ENCODE measurements at regions not wholly inside any gene's neighbourhood (a gene's known extent, or its start where the extent isn't known, plus 50 kb on each side); places are given as distances from the start of the nearest gene placed in this dataset.

DNA sequence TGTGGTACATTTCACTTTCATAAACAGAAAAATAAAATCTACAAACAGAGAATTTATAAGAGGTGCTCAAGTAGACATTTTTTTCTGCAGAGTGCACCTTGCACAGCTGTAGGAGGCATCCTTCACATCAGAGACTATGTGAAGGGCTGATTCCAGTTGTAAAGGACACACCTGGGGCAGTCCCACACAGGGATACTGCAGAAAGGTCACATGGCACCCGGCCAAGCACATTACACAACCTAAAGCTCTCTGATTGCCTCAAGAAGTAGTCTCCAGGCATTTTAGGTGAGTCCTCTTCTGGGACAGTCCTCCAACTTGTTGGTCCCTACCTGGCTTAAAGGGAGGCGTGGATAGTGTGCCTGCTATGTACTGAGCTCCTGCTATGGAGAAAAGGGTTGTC, 502.9 kb upstream of the NOX3 start:
- no peak for DNase-seq (ENCODE audit: low spot score in 2 of 2)
- H3K27me3 ChIP-seq: no peaks in the 10 kb centered on the region
- intact Hi-C loops (cut with DNase I): no loop called here
- H3K9me3 ChIP-seq: no peaks in the 10 kb centered on the region
- H3K36me3 ChIP-seq: no peaks in the 10 kb centered on the region
- H3K27ac ChIP-seq: no peak overlapping the region
- H3K4me1 ChIP-seq: no peaks in the 10 kb centered on the region
- H3K4me3 ChIP-seq: no peak overlapping the region
- TF ChIP-seq, protein P1, sequence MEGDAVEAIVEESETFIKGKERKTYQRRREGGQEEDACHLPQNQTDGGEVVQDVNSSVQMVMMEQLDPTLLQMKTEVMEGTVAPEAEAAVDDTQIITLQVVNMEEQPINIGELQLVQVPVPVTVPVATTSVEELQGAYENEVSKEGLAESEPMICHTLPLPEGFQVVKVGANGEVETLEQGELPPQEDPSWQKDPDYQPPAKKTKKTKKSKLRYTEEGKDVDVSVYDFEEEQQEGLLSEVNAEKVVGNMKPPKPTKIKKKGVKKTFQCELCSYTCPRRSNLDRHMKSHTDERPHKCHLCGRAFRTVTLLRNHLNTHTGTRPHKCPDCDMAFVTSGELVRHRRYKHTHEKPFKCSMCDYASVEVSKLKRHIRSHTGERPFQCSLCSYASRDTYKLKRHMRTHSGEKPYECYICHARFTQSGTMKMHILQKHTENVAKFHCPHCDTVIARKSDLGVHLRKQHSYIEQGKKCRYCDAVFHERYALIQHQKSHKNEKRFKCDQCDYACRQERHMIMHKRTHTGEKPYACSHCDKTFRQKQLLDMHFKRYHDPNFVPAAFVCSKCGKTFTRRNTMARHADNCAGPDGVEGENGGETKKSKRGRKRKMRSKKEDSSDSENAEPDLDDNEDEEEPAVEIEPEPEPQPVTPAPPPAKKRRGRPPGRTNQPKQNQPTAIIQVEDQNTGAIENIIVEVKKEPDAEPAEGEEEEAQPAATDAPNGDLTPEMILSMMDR (IDR thresholded peaks at IDR 0.05): no peak

GRCh38 chr6:155955038-155955437, 499.4 kb upstream of the NOX3 start:
- intact Hi-C loops (cut with DNase I): no loop called here
- TF ChIP-seq, protein P1 (IDR thresholded peaks at IDR 0.05): no peak

GRCh38 chr6:155954149-155954548, 498.5 kb upstream of the NOX3 start:
- H3K4me1 ChIP-seq: no peaks in the 10 kb centered on the region
- intact Hi-C loops (cut with DNase I): no loop called here
- H3K9me3 ChIP-seq: no peaks in the 10 kb centered on the region
- no peak overlapping the region for H3K4me3 ChIP-seq
- no peak for DNase-seq (ENCODE audit: low spot score in 2 of 2)
- TF ChIP-seq, protein P1 (IDR thresholded peaks at IDR 0.05): no peak
- no peak overlapping the region for H3K27ac ChIP-seq
- H3K36me3 ChIP-seq: no peaks in the 10 kb centered on the region
- H3K27me3 ChIP-seq: no peaks in the 10 kb centered on the region

More at GRCh38 chr6:155955038-155955437, 499.4 kb upstream of the NOX3 start:
- Histone ChIP-seq H3K4me1 (no peaks in the 10 kb centered on the region), H3K9me3 (no peaks in the 10 kb centered on the region), H3K27ac (no peak overlapping the region), H3K36me3 (no peaks in the 10 kb centered on the region), H3K27me3 (no peaks in the 10 kb centered on the region), H3K4me3 (no peak overlapping the region)
- DNase-seq (ENCODE audit: low spot score in 2 of 2): no peak

DNA sequence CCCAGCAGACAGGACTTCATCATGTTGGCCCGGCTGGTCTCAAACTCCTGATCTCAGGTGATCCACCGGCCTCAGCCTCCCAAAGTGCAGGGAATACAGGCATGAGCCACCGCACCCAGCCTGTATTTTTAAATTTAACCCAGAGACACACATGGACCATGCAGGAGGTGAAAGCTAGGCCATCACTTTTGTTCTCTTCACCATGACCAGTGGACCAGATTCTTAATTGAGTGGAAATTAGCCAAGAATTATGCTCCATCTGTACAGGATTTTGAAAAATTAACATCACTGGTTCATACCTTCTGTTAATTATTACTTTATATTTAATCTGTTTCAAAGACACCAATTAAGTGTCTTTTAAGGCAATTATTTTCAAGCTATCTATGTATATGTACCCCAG, 493.6 kb upstream of the NOX3 start:
- TF ChIP-seq, protein P1 (IDR thresholded peaks at IDR 0.05): no peak
- H3K27me3 ChIP-seq: no peaks in the 10 kb centered on the region
- no peak overlapping the region for H3K4me3 ChIP-seq
- H3K27ac ChIP-seq: no peak overlapping the region
- H3K4me1 ChIP-seq: no peaks in the 10 kb centered on the region
- H3K36me3 ChIP-seq: no peaks in the 10 kb centered on the region
- no peak for DNase-seq (ENCODE audit: low spot score in 2 of 2)
- intact Hi-C loops (cut with DNase I): no loop called here
- no peaks in the 10 kb centered on the region for H3K9me3 ChIP-seq

DNA sequence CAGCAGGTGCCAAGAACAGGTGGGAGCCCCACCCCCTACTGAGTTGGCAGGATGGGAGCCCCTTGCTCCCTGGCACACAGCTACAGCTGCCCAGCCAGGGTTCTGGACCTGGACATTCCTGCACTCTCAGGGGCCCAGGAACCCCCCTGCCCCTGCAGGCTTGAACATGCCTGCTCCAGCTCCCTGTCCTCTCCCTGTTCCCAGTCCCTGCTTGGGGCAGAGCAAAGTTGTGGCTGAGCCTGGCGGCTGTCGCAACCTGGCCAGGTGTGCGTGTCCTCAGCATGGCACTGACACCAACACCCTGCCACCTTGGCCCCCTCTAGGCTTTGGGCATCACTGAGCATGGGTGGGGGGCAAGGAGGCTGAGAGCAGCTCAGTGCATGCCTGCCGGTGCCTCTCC, 491.2 kb upstream of the NOX3 start:
- no peak for DNase-seq (ENCODE audit: low spot score in 2 of 2)
- Histone ChIP-seq H3K27ac (no peak overlapping the region), H3K27me3 (no peaks in the 10 kb centered on the region), H3K36me3 (no peaks in the 10 kb centered on the region), H3K4me1 (no peaks in the 10 kb centered on the region), H3K4me3 (no peak overlapping the region), H3K9me3 (no peaks in the 10 kb centered on the region)
- intact Hi-C loops (cut with DNase I): no loop called here
- TF ChIP-seq, protein P1 (IDR thresholded peaks at IDR 0.05): no peak

- Histone ChIP-seq H3K36me3 (no peaks in the 10 kb centered on the region), H3K9me3 (no peaks in the 10 kb centered on the region), H3K27me3 (no peaks in the 10 kb centered on the region), H3K4me1 (no peaks in the 10 kb centered on the region), H3K27ac (no peak overlapping the region), H3K4me3 (no peak overlapping the region)
- intact Hi-C loops (cut with DNase I): no loop called here
- no peak for DNase-seq (ENCODE audit: low spot score in 2 of 2)
- TF ChIP-seq, protein P1 (IDR thresholded peaks at IDR 0.05): no peak
Observed at GRCh38 chr6:155943635-155944034, 488.0 kb upstream of the NOX3 start.

All from ascending aorta (tissue), 2 donors.